ENCODE measurements at regions not wholly inside any gene's neighbourhood (a gene's known extent, or its start where the extent isn't known, plus 50 kb on each side); places are given as distances from the start of the nearest gene placed in this dataset.
"Not testable (repeated sequence)": the region's sequence is repeated elsewhere in the genome, so short reads cannot be mapped to it uniquely, and the experiment has no call there.

- FAIRE-seq = no peak
These were observed 604.7 kb upstream of the SOX9 start for GRCh38 chr17:71516149-71516548.

GRCh38 chr17:71519285-71519684 is 601.5 kb upstream of the SOX9 start:
- no peak for FAIRE-seq

- no peak for FAIRE-seq
These were observed 599.1 kb upstream of the SOX9 start for GRCh38 chr17:71521724-71522123.

DNA sequence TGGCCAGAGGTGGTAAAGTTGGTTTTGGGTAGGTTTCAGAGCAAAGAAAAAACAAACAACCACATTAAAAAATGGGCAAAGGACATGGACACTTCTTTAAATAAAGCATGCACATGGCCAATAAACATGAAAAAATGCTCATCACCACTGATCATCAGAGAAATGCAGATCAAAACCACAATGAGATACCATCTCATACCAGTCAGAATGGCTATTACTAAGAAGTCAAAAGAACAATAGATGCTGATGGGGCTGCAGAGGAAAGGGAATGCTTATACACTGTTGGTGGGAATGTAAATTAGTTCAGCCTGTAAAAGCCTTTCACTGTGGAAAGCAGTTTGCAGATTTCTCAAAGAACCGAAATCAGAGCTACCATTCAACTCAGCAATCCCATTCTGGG is 598.4 kb upstream of the SOX9 start:
- no peak for FAIRE-seq

DNA sequence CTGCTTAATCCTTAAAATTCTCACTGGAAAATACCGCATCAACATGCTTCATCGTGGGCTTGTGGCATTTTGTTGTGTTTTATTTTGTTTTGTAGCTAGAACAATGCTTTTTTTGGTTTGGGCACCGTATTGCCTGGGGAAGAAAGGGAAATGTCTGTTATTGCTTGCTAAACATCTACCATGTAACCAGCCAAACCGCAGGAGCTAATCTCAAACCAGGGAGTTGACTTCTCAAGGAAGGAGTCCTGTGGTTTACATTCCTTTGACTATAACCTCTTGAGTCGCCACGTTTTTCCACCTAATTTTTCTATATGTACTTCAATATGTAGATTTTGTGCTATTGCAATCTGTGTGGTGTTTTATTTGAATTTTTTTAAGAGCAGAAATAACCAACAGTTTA is 593.5 kb upstream of the SOX9 start:
- no peak for FAIRE-seq

DNA sequence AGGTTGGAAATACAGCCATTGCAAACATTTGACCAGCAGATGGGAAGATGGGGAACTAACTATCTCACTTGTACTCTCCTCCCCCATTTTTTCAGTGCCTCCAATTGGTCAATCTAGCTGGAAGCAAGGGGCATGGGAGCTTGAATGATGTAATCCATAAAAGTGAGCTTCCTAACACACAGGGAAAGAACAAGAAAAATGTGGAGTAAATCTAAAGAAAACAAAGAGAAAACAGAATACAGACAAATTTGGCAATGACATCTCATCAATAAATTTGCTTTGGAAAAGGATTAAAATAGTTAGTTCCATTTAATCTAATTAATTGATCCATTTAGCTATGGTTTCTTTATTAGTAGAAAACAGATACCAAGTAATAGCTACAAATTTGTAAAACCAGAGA is 592.6 kb upstream of the SOX9 start:
- FAIRE-seq = no peak

- FAIRE-seq = no peak
These were observed 590.6 kb upstream of the SOX9 start for GRCh38 chr17:71530248-71530647.

- no peak for FAIRE-seq
These were observed 585.5 kb upstream of the SOX9 start for GRCh38 chr17:71535321-71535720.

- no peak for FAIRE-seq
These were observed 574.4 kb upstream of the SOX9 start for GRCh38 chr17:71546419-71546818.

DNA sequence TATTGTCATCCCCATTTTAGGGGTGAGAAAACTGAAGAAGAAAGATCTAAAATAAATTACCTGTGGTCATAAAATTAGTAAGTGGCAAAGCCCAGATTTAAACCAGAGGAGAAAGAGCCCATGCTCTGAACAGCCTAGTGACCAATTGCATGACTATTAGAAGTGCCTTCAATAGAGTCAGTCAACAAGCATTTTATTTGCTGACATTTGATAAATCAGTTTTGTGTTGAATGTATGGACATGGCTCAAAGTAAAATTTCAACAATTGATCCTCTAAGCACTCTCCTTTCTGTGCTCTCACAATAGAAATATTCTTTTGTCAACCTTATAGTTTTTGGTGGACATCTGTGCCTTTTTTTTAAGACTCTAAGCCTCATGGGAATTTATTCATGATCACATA is 572.9 kb upstream of the SOX9 start:
- FAIRE-seq = no peak

DNA sequence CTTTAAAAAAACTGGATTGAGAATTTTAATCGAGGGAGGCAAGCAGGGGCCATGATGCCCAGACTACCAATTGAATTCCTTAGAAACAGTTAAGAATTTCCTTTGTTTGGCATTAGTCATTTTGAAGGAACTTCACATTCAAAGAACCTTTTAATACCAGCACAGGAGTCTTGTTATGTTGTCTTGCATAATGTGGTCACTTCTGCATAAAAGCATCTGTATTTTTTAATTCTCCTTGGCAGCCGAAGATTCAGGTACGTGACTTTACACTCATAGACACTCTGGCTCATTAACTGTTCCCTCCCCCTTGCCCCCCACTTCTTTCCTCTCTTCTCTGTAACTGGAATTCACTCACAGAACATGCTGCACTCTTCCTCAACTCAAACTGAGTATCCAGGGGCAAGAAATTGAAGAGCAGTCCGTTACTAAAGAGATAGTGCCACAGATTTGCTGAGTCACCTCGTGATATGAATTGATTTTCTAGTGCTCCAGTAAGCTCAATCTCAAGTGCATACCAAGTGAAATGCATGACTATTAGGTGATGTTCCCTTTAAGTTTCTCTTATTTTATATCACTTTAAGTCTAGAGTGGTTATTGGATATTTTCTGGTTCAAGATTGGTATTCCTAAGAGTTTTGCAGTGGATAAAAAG is 572.2 kb upstream of the SOX9 start:
- no peak for FAIRE-seq

GRCh38 chr17:71550675-71551074 is 570.1 kb upstream of the SOX9 start:
- FAIRE-seq = no peak

GRCh38 chr17:71553381-71553780 is 567.4 kb upstream of the SOX9 start:
- no peak for FAIRE-seq

DNA sequence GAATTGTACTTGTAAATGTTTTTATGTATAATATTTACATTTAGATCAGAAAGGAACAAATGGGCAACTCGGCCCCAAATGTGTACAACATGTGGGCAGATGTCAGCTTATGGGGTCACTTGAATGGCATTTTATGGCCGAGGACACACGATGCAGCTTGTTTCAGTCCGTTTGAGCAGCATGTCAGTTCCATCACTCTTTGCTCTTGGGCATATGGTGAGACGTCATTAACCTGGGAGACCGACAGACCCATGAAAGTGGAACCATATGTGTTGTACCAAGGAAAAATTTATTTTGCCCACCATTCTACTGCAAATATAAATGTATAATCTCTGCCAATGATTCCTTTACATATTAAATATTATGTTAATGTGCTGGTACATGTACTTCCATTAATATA is 561.9 kb upstream of the SOX9 start:
- FAIRE-seq = no peak

DNA sequence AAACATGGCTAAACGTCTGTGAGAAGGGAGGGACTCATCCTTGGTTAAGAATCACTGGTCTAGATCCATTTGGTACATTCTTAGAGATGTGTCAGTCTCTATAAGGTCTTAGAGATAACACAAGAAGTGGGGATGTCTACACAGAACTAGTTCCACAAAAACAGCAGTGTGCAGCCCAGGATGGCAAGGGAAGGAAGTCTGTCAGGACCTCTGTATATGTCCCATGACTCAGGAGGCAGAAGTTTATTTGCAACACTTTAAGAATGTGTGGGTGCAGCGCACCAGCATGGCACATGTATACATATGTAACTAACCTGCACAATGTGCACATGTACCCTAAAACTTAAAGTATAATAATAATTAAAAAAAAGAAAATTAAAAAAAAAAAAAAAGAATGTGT is 548.5 kb upstream of the SOX9 start:
- FAIRE-seq = no peak

DNA sequence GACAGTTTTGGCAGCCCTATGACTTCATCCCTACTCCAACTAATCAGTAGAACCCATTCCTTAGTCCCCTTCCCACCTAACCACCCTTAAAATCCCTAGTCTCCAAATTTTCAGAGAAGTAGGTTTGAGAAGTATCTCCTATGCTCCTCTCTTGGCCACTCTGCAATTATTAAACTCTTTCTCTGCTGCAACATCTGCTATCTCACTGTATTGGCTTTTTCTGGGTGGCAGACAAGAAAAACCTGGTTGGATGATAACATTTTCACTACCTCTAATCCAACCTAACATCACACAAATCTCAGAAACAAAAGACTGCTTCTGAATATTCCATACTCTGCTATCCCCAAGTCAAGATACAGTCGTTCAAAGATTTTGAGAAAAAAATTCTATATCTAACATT is 542.4 kb upstream of the SOX9 start:
- FAIRE-seq = no peak

DNA sequence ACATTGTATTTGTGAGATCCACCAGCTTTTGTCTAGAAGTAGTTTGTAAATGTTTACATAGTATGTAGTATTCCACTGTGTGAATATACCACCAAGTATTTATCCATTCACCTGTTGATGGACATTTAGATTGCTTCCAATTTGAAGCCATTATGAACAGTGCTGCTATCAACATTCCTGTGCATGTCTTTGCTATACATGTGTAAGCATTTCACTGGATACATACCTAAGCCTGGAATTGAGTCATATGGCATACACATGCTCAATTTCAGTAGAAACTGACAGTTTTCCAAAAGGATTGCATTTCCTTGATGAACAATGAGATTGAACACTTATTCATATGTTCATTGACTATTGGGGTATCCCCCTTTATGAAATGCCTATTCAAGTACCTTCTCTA is 540.6 kb upstream of the SOX9 start:
- FAIRE-seq = no peak

- no peak for FAIRE-seq
These were observed 535.3 kb upstream of the SOX9 start for GRCh38 chr17:71585540-71585939.

DNA sequence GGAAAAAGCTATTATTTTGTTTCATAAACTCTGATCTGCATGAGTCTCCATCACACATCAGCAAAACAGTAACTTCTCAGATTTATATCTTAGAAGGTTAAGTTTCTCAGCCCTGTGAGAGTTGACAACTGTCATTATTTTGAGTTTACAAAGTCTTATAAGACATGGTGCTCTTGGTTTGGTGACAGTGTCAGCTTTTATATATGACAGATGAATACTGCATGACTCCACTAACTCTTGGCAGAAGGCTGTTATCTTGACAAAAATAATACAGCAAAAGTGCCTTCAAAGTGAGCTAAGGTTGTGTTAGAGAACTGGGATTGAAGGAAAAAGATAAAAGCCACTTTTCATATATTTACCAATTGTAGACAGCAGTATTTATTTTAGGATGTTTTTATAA is 528.4 kb upstream of the SOX9 start:
- FAIRE-seq = no peak

DNA sequence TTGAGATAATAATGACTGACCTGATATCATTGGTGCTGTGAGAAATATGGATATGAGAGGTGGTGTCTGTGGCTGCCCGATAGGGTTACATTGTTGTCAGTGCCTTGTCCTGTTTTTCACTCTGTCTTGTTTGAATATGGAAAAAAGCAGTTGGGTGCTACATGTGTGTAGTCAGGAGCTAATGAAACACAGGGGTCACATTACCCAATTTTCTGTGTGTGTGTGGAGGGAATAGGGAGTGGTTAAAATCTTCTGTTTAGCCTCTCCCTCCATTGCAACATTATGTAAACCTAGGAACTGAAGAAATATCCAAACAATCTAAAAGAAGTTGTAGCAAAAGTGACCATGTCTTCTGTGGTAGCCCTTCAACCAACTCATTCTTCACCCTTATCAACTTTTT is 527.7 kb upstream of the SOX9 start:
- no peak for FAIRE-seq

DNA sequence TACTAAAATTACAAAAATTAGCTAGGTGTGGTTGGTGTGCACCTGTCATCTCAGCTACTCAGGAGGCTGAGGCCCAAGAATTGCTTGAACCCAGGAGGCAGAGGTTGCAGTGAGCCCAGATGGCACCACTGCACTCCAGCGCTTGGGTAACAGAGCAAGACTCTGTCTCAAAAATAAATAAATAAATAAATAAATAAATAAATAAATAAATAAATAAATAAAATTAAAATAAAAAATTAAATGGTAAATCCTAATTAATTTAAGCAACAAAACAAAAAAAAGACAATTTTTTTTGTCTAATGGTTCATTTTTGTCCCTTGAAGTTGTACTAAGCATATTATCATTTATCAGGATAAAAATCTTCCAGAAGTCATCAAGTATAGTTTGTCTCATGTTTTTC is 521.2 kb upstream of the SOX9 start:
- FAIRE-seq = not testable (repeated sequence)

DNA sequence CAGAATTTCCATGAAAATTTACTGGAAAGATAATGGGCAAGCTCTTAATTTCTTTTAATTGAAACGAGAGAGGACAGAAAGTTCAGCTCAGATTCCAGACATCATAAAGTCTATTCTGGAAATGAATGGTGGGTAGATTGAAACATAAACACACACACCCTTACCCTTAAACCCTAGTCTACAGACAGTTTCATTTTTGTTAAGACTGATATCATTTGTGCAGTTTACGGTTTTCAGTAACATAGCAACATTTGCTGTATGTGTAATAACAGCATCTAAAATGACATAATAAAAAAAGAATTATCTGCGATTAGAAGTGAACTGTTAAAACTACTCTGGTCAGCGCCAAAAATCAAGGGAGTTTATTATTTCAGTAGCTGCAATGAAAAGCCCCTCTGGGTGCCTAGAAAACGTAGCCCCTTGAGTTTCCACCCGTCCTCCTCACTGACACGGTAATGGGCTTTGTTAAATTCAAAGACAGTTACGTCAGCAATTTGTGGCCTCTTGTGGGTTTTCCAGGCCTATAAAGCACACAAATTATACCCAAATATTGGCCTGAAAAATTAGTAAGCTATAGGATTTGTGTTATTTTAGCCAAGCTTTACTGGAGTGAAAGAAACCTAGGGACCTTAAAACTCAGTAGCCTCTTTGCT is 520.6 kb upstream of the SOX9 start:
- no peak for FAIRE-seq

DNA sequence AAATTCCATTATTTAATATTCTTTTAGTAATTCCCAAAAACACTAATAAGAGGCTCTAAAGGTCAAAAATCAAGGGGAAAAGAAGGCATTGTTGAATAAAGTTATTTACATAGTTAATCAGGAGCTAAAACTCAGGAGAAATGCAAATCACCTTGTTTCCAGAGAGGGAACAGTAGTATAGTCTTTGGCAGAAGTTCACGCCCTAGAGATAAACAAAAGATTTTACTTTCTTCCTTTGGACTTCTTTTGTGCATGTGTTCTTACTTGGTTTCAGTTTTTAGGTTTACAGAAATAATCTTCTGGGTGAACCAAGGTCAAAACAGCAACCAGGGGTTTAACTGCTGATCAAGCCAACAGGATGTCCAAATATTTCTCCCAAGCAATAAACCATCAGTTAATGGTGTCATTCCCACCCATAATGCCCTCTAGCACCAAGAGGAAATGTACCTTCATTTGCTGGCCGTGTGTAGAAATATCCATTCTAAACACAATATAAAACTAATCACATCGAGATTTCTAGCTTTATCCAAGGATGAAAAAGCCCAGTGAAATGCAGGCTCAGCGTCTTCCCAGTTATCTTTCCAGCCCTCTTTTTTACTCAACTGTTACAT is 518.8 kb upstream of the SOX9 start:
- no peak for FAIRE-seq

GRCh38 chr17:71613996-71614395 is 506.8 kb upstream of the SOX9 start:
- FAIRE-seq = no peak

GRCh38 chr17:71615820-71616219 is 505.0 kb upstream of the SOX9 start:
- FAIRE-seq = no peak
